ENCODE measurements at regions not wholly inside any gene's neighbourhood (a gene's known extent, or its start where the extent isn't known, plus 50 kb on each side); places are given as distances from the start of the nearest gene placed in this dataset.

DNA sequence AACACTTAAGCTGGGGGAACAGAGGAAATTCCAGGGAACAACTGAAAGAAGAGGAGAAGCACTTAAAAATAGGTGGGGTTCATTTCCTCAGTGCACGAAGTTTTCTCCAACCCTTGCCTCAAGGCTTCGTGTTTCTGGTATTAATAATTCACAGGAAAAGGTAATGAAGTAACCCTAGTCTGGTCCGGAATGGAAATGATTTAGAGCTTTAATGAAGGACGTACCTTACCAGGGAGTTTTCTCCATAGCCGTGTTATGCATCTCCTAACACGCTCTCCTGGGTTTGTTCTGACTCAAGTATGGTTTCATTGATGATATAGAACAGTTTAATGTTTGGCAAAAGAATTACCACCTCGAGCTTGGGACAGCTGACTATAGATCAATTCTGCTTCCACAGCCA is 214.2 kb downstream of the MTX2 start:
- no peak for TF ChIP-seq POLR2A (IDR thresholded peaks at IDR 0.05)
- TF ChIP-seq, protein P1, sequence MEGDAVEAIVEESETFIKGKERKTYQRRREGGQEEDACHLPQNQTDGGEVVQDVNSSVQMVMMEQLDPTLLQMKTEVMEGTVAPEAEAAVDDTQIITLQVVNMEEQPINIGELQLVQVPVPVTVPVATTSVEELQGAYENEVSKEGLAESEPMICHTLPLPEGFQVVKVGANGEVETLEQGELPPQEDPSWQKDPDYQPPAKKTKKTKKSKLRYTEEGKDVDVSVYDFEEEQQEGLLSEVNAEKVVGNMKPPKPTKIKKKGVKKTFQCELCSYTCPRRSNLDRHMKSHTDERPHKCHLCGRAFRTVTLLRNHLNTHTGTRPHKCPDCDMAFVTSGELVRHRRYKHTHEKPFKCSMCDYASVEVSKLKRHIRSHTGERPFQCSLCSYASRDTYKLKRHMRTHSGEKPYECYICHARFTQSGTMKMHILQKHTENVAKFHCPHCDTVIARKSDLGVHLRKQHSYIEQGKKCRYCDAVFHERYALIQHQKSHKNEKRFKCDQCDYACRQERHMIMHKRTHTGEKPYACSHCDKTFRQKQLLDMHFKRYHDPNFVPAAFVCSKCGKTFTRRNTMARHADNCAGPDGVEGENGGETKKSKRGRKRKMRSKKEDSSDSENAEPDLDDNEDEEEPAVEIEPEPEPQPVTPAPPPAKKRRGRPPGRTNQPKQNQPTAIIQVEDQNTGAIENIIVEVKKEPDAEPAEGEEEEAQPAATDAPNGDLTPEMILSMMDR (IDR thresholded peaks at IDR 0.05) = no peak
